OCI-LY3 (cell line): ENCODE measurements at regions not wholly inside any gene's neighbourhood (a gene's known extent, or its start where the extent isn't known, plus 50 kb on each side); places are given as distances from the start of the nearest gene placed in this dataset.

Source experiments
- H2AFZ ChIP-seq: fragments of 200-600, 300-600 bp; shearing (Covaris generic); 2 replicates; pipeline ENCODE4 v1.6.0; 2014; ENCODE audit warnings: antibody characterized with exemption, low read depth, low read length
- H3K27ac ChIP-seq: fragments of 200-600, 300-600 bp; sonication (generic); 2 replicates; pipeline ENCODE4 v1.5.1; 2014; ENCODE audit warnings: mild to moderate bottlenecking, low read length, moderate library complexity, mixed read lengths
- H3K27me3 ChIP-seq: fragments of 200-600, 300-600 bp; sonication (generic); 2 replicates; pipeline ENCODE4 v1.6.1; 2014; ENCODE audit warnings: low read depth, low read length, mixed read lengths
- H3K36me3 ChIP-seq: fragments of 200-600, 300-600 bp; sonication (generic); replicated peaks from 2 replicates; pipeline ENCODE3; 2014; ENCODE audit warnings: low read depth, low read length, mixed read lengths
- H3K4me1 ChIP-seq: fragments of 300-600, 200-600 bp; sonication (generic); 2 replicates; pipeline ENCODE4 v1.6.1; 2014; ENCODE audit warnings: low read length, mixed read lengths
- H3K4me2 ChIP-seq: fragments of 200-600, 300-600 bp; sonication (generic); 2 replicates; pipeline ENCODE4 v1.6.1; 2014; ENCODE audit warnings: low read length, mixed read lengths
- H3K4me3 ChIP-seq: fragments of 300-600, 200-600 bp; sonication (generic); 2 replicates; pipeline ENCODE4 v1.5.1; 2014; ENCODE audit warnings: antibody characterized with exemption, mild to moderate bottlenecking, low read length, moderate library complexity
- H3K79me2 ChIP-seq: fragments of 300-600, 200-600 bp; shearing (Covaris generic); 2 replicates; pipeline ENCODE4 v1.6.1; 2014; ENCODE audit warnings: mild to moderate bottlenecking, low read length, mixed read lengths
- H3K9ac ChIP-seq: fragments of 300-600, 200-600 bp; shearing (Covaris generic); 2 replicates; pipeline ENCODE4 v1.6.0; 2014; ENCODE audit warnings: mild to moderate bottlenecking, low read length, moderate library complexity
- H3K9me3 ChIP-seq: fragments of 200-600, 300-600 bp; shearing (Covaris generic); 2 replicates; pipeline ENCODE4 v1.6.1; 2014; ENCODE audit warnings: low read length, mixed read lengths; ENCODE audit not compliant: insufficient read depth
- H4K20me1 ChIP-seq: fragments of 200-600, 300-600 bp; sonication (generic); 2 replicates; pipeline ENCODE4 v1.6.1; 2016; ENCODE audit warnings: low read length, mixed read lengths; ENCODE audit not compliant: insufficient read depth
- EZH2phosphoT487 ChIP-seq: fragments of 200-600 bp; shearing (Covaris generic); IDR thresholded peaks from 2 replicates; pipeline ENCODE4 v1.6.1; 2018; ENCODE audit warnings: antibody characterized with exemption, mixed run types, low read depth
- TF ChIP-seq, protein P1 (sequence below): fragments of 200-600, 300-600 bp; sonication (generic); IDR thresholded peaks from 2 replicates; pipeline ENCODE4 v1.5.1; 2014; ENCODE audit warnings: antibody characterized with exemption, low read length, low read depth

DNA sequence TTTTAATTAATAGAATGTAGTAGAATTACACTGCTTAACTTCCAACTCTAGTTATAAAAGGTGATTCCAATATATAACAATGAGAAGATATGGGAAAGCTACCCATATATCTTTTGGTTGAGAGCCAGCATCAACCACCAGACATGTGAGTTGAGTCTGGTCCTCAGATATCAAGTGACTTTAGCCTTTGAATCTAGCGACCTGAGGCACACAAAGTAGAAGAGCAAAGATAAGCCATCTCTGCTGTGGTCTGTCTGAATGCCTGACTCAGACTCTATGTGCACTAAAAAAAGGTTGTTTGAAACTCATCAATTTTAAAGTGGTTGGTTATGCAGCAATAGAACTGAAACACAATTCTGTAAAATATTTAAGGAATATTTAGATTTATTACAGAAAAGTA lies 492.5 kb upstream of the SOX9 start:
- no peak overlapping the region for H3K27ac ChIP-seq
- no peak overlapping the region for H3K9ac ChIP-seq
- H4K20me1 ChIP-seq = no peaks in the 10 kb centered on the region
- no peaks in the 10 kb centered on the region for H3K36me3 ChIP-seq
- H3K9me3 ChIP-seq = no peaks in the 10 kb centered on the region
- H3K79me2 ChIP-seq = no peaks in the 10 kb centered on the region
- H3K4me1 ChIP-seq = no peaks in the 10 kb centered on the region
- TF ChIP-seq, protein P1, sequence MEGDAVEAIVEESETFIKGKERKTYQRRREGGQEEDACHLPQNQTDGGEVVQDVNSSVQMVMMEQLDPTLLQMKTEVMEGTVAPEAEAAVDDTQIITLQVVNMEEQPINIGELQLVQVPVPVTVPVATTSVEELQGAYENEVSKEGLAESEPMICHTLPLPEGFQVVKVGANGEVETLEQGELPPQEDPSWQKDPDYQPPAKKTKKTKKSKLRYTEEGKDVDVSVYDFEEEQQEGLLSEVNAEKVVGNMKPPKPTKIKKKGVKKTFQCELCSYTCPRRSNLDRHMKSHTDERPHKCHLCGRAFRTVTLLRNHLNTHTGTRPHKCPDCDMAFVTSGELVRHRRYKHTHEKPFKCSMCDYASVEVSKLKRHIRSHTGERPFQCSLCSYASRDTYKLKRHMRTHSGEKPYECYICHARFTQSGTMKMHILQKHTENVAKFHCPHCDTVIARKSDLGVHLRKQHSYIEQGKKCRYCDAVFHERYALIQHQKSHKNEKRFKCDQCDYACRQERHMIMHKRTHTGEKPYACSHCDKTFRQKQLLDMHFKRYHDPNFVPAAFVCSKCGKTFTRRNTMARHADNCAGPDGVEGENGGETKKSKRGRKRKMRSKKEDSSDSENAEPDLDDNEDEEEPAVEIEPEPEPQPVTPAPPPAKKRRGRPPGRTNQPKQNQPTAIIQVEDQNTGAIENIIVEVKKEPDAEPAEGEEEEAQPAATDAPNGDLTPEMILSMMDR = no peak
- no peak for TF ChIP-seq EZH2phosphoT487
- no peak overlapping the region for H3K4me3 ChIP-seq
- no peak overlapping the region for H3K4me2 ChIP-seq
- no peak overlapping the region for H2AFZ ChIP-seq
- no peaks in the 10 kb centered on the region for H3K27me3 ChIP-seq

DNA sequence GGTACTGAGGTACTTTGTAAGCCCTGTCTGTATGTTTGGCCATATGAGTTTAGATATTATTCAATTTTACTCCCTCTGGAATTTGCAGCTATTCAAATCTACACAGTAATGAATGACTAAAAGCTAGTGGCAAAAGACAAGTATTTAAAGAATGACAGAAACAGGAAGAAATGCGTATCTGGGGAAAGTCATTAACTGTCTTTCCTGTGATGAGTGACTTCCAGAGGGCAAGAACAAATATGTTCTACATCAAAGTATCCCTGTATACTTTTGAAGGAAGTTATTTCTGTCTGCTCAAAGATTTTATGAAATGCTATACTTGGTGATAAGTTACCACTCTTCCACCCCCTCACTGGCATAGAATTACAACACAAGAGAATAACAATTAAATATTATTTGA lies 489.3 kb upstream of the SOX9 start:
- TF ChIP-seq, protein P1 = no peak
- TF ChIP-seq EZH2phosphoT487 = no peak
- H3K79me2 ChIP-seq = no peaks in the 10 kb centered on the region
- no peaks in the 10 kb centered on the region for H3K9me3 ChIP-seq
- no peak overlapping the region for H2AFZ ChIP-seq
- no peaks in the 10 kb centered on the region for H3K27me3 ChIP-seq
- no peak overlapping the region for H3K4me2 ChIP-seq
- no peaks in the 10 kb centered on the region for H3K36me3 ChIP-seq
- H3K4me3 ChIP-seq = no peak overlapping the region
- H3K4me1 ChIP-seq = no peaks in the 10 kb centered on the region
- no peaks in the 10 kb centered on the region for H4K20me1 ChIP-seq
- H3K27ac ChIP-seq = no peak overlapping the region
- no peak overlapping the region for H3K9ac ChIP-seq

DNA sequence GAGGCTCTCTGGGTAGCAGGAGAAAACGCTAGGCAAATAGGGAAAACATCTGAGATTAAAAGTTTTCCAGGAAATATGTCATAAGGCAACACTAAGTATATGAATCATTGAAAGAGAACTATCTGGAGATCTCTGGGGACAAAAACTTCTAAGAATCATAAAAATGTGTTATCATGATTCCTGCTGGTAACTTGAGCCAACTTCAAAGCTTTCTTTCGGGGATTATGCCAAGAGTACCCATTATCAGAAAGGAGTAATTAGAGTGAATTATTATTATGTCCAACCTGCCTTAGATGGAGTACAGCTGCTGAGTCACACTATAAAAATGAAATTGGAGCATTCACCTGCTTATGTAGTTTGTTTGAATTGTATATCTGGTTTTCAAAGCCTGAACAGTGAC lies 488.5 kb upstream of the SOX9 start:
- no peak overlapping the region for H3K4me2 ChIP-seq
- H3K4me1 ChIP-seq = no peaks in the 10 kb centered on the region
- TF ChIP-seq, protein P1 = no peak
- TF ChIP-seq EZH2phosphoT487 = no peak
- H3K4me3 ChIP-seq = no peak overlapping the region
- no peaks in the 10 kb centered on the region for H3K36me3 ChIP-seq
- H3K9ac ChIP-seq = no peak overlapping the region
- H3K9me3 ChIP-seq = no peaks in the 10 kb centered on the region
- H3K27me3 ChIP-seq = no peaks in the 10 kb centered on the region
- no peak overlapping the region for H2AFZ ChIP-seq
- H3K27ac ChIP-seq = no peak overlapping the region
- H4K20me1 ChIP-seq = no peaks in the 10 kb centered on the region
- H3K79me2 ChIP-seq = no peaks in the 10 kb centered on the region

DNA sequence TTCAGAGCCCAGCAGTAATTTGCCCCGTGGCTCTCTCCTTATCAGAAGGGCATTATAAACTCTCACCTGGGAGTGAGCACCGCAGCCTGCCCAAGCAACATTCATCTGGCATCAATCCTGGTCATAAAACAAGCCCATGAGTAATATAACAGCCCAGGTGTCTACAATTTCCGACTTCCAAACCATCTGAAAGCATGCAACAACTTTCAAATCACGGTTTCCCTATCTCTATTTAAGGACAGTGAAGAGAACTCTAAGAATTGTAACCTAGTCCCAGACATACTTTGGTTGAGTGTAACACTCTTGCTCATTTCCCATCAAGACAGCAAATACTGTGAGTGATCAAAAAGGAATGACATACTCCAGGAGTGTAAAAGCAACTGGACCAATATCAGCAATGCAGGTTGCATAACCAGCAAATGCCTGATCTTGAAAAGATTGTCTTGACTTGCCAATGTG lies 487.4 kb upstream of the SOX9 start:
- Histone ChIP-seq H3K9me3 (no peaks in the 10 kb centered on the region), H4K20me1 (no peaks in the 10 kb centered on the region), H3K4me3 (no peak overlapping the region), H3K79me2 (no peaks in the 10 kb centered on the region), H3K27me3 (no peaks in the 10 kb centered on the region), H3K4me1 (no peaks in the 10 kb centered on the region), H3K27ac (no peak overlapping the region), H3K9ac (no peak overlapping the region), H3K4me2 (no peak overlapping the region), H2AFZ (no peak overlapping the region), H3K36me3 (no peaks in the 10 kb centered on the region)
- TF ChIP-seq EZH2phosphoT487 = no peak
- TF ChIP-seq, protein P1 = no peak
